Type B pancreatic cell (in vitro differentiated cells): ENCODE measurements at regions not wholly inside any gene's neighbourhood (a gene's known extent, or its start where the extent isn't known, plus 50 kb on each side); places are given as distances from the start of the nearest gene placed in this dataset.

Source experiments
- DNase-seq: peaks from one replicate; pipeline ENCODE4 v3.0.0; 2021; ENCODE audit warnings: mixed read lengths; ENCODE audit not compliant: unreplicated experiment; ENCODE audit errors: extremely low spot score
- H3K27ac Mint-ChIP-seq: 2 replicates; pipeline ENCODE4 v1.8.0; 2021; ENCODE audit warnings: mild to moderate bottlenecking, mixed read lengths
- H3K27me3 Mint-ChIP-seq: 2 replicates; pipeline ENCODE4 v1.8.0; 2021; ENCODE audit warnings: mixed read lengths
- H3K36me3 Mint-ChIP-seq: 2 replicates; pipeline ENCODE4 v1.8.0; 2021; ENCODE audit warnings: mixed read lengths
- H3K4me1 Mint-ChIP-seq: one replicate; pipeline ENCODE4 v1.8.0; 2021; ENCODE audit warnings: mixed read lengths; ENCODE audit not compliant: unreplicated experiment
- H3K4me3 Mint-ChIP-seq: 2 replicates; pipeline ENCODE4 v1.8.0; 2021; ENCODE audit warnings: mild to moderate bottlenecking, mixed read lengths
- H3K9me3 Mint-ChIP-seq: 2 replicates; pipeline ENCODE4 v1.8.0; 2021; ENCODE audit warnings: mixed read lengths
- CTCF ChIP-seq: fragments of 200-600 bp; sonication (generic); conservative IDR thresholded peaks from 2 replicates; pipeline ENCODE4 v1.5.0; 2021; ENCODE audit warnings: antibody characterized with exemption, mild to moderate bottlenecking

DNA sequence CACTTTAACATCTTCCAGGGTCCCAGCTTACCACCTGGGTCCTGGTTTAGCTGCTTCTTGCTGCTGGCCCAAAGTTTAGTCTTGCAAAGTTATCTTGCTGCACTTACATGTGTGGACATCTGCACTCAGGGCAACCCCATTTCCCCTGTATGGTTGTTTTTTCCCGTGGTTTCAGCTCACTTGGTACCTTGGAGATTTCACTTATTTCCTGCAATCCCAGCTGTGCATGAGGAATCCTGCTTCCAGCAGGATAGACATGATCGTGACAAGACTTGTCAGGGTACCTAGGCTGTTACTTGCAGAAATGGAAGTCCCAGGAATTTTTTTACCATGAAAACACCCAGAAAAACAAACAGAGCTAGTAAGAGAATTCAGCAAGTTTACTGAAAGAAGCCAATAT lies 95.9 kb upstream of the LEP start:
- H3K4me3 Mint-ChIP-seq = no peak overlapping the region
- peaks cover 5% of the 10 kb centered on the region for H3K9me3 Mint-ChIP-seq
- no peaks in the 10 kb centered on the region for H3K36me3 Mint-ChIP-seq
- DNase-seq = no peak
- H3K4me1 Mint-ChIP-seq = no peaks in the 10 kb centered on the region
- TF ChIP-seq CTCF = no peak
- no peak overlapping the region for H3K27ac Mint-ChIP-seq
- peaks cover 47% of the 10 kb centered on the region for H3K27me3 Mint-ChIP-seq

DNA sequence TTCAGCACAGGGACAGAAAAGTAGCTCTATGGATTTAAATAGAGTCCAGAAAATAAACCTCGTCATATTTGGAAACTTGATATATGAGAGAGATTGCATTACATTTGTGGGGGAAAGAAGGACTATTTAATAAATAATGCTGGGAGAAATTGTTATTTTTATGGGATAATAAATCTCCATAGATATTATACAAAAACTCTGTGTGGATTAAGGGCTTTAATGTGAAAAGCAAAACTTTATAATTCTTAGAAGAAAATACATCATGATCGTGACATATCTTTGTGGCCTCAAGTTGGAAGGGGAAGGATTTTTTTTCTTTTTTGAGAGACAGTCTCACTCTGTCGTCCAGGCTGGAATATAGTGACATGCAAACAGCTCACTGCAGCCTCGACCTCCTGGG lies 95.0 kb upstream of the LEP start:
- Mint-ChIP-seq H3K27ac (no peak overlapping the region), H3K27me3 (peaks cover 48% of the 10 kb centered on the region), H3K4me3 (no peak overlapping the region), H3K9me3 (peaks cover 5% of the 10 kb centered on the region), H3K4me1 (no peaks in the 10 kb centered on the region), H3K36me3 (no peaks in the 10 kb centered on the region)
- DNase-seq = no peak
- no peak for TF ChIP-seq CTCF

- Mint-ChIP-seq H3K27ac (no peak overlapping the region), H3K4me1 (no peaks in the 10 kb centered on the region), H3K9me3 (no peaks in the 10 kb centered on the region), H3K36me3 (no peaks in the 10 kb centered on the region), H3K4me3 (no peak overlapping the region), H3K27me3 (peaks cover 56% of the 10 kb centered on the region)
- TF ChIP-seq CTCF = no peak
- no peak for DNase-seq
Measured at GRCh38 chr7:128148676-128149075, 92.4 kb upstream of the LEP start.

DNA sequence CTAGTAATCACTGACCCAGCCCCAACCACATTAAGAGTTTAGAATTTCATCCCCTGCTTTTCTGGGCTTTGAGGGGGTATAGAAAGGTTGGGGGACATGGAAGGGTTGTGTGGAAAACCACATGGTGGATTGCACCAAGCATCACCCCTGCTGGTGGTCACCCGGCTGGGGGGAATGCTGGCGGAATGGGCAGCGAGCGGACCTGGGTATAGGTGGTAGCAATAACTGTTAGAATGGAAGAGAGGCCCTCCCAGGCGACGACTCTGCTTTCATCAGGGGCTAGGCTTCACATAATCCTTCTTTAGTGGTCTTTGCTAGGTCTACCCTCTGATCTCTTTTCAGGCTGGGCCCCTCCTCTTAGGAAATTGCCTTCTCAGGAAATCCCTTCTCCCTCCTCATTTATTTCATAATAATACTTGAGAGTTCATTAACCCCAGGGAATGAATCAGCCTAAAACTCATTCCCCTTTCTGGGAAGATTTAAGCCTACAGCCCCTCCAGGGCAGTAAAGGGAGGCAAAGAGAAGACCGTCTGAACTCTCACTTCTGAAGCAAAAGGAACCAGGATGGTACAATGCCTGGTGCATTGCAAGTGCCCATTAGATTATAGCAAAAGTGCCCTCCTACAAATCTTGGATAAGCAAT lies 90.7 kb upstream of the LEP start:
- Mint-ChIP-seq H3K4me3 (no peak overlapping the region), H3K27ac (no peak overlapping the region), H3K4me1 (peaks cover 15% of the 10 kb centered on the region), H3K9me3 (no peaks in the 10 kb centered on the region), H3K36me3 (no peaks in the 10 kb centered on the region), H3K27me3 (peaks cover 69% of the 10 kb centered on the region)
- TF ChIP-seq CTCF = no peak
- DNase-seq = no peak

DNA sequence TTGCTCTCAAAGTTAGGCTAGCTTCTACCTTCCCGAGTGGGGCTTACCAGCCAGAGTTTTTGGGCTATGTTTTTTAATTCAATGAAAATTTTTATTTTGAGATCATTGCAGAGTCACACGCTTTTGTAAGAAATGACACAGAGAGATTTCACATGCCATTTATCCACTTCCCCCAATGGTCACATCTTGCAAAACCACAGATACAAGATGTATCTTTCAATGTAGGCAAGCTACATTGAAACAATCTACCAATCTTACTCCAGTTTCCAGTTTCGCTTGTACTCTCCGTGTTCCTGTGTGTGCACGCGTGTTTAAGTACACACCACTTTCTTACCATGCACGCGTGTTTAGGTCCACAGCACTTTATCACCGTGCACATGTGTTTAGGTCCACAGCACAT lies 89.4 kb upstream of the LEP start:
- peaks cover 18% of the 10 kb centered on the region for H3K4me1 Mint-ChIP-seq
- H3K27ac Mint-ChIP-seq = no peak overlapping the region
- H3K4me3 Mint-ChIP-seq = no peak overlapping the region
- H3K27me3 Mint-ChIP-seq = peaks cover 67% of the 10 kb centered on the region
- no peaks in the 10 kb centered on the region for H3K36me3 Mint-ChIP-seq
- no peak for TF ChIP-seq CTCF
- H3K9me3 Mint-ChIP-seq = no peaks in the 10 kb centered on the region
- no peak for DNase-seq

GRCh38 chr7:128152721-128153120 lies 88.4 kb upstream of the LEP start:
- H3K27me3 Mint-ChIP-seq = peaks cover 72% of the 10 kb centered on the region
- peaks cover 18% of the 10 kb centered on the region for H3K4me1 Mint-ChIP-seq
- no peak overlapping the region for H3K27ac Mint-ChIP-seq
- H3K9me3 Mint-ChIP-seq = no peaks in the 10 kb centered on the region
- no peak overlapping the region for H3K4me3 Mint-ChIP-seq
- H3K36me3 Mint-ChIP-seq = no peaks in the 10 kb centered on the region
- no peak for TF ChIP-seq CTCF
- no peak for DNase-seq
